Esophagus squamous epithelium (tissue), 4 donors: ENCODE measurements at regions not wholly inside any gene's neighbourhood (a gene's known extent, or its start where the extent isn't known, plus 50 kb on each side); places are given as distances from the start of the nearest gene placed in this dataset.

Source experiments
- POLR2A ChIP-seq, 4 donors: fragments of 450-650 bp; IDR thresholded peaks; one replicate each; pipeline ENCODE4 v1.6.1; 2017; ENCODE audit warnings: antibody characterized with exemption in 4 of 4, mild to moderate bottlenecking in 4 of 4, moderate library complexity in 3 of 4
- TF ChIP-seq, protein P1 (sequence below), 6 experiments: fragments of 450-650 bp in 4 of 6; fragments of 200-600 bp in 2 of 6; sonication (generic) in 2 of 6; IDR thresholded peaks; one replicate each; pipeline ENCODE4 v1.5.1; 2016 to 2019; ENCODE audit warnings: antibody characterized with exemption in 6 of 6, mild to moderate bottlenecking in 4 of 6, moderate library complexity in 4 of 6

DNA sequence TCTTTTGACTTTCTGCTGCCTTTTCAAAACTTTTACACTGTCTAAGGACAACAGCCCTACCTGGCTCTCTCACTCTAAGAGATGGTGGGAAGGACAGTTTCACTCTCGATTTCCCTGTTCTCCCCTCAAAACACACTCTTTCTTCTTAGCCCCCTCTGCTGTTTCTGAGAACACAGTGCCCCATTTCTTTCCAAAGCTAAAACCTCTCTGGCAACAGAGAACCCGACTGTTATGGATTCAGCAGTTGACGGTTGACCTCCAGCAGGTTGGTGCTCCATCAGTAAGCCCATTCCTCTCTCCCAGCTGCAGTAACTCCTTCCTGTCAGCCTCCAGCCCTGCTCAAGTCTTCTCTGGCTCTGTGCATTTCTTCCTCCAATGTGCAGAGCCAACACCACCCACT, 88.2 kb upstream of the ABCD3 start:
- TF ChIP-seq, protein P1, sequence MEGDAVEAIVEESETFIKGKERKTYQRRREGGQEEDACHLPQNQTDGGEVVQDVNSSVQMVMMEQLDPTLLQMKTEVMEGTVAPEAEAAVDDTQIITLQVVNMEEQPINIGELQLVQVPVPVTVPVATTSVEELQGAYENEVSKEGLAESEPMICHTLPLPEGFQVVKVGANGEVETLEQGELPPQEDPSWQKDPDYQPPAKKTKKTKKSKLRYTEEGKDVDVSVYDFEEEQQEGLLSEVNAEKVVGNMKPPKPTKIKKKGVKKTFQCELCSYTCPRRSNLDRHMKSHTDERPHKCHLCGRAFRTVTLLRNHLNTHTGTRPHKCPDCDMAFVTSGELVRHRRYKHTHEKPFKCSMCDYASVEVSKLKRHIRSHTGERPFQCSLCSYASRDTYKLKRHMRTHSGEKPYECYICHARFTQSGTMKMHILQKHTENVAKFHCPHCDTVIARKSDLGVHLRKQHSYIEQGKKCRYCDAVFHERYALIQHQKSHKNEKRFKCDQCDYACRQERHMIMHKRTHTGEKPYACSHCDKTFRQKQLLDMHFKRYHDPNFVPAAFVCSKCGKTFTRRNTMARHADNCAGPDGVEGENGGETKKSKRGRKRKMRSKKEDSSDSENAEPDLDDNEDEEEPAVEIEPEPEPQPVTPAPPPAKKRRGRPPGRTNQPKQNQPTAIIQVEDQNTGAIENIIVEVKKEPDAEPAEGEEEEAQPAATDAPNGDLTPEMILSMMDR (IDR thresholded peaks at IDR 0.05) = peak in 4 of 6 experiments; percentile 19 to 34 (median 29)
- TF ChIP-seq POLR2A (IDR thresholded peaks at IDR 0.05) = no peak
